HG03342 (cell line): ENCODE measurements at regions not wholly inside any gene's neighbourhood (a gene's known extent, or its start where the extent isn't known, plus 50 kb on each side); places are given as distances from the start of the nearest gene placed in this dataset.

Experiments used
- ATAC-seq: cut with Tn5 transposase; IDR thresholded peaks from one replicate; pipeline ENCODE4 v1.9.1; 2021; ENCODE audit warnings: mild to moderate bottlenecking, moderate library complexity; ENCODE audit not compliant: unreplicated experiment

DNA sequence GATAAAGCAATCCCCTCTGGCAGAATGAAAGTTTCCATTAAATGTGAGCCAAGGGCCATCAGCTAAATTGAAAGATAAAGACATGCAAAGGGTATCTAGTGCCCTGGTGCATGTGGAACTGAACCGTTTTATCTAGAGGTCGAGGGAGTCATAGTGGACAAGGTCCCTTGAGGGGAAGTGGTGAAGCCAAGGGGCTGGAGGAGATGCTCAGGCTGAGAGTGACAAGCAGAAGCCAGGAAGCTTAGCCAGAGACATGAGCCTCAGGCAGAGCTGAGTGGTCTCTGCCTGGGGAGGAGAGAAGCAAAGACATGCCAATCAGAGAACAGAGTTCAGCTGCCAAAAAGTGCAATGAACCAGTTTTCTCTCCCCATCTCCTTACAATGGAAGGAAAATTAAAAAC lies 68.1 kb upstream of the SLC10A2 start:
- peak; percentile 44 for ATAC-seq

GRCh38 chr13:103133556-103133955 lies 67.3 kb upstream of the SLC10A2 start:
- no peak for ATAC-seq

DNA sequence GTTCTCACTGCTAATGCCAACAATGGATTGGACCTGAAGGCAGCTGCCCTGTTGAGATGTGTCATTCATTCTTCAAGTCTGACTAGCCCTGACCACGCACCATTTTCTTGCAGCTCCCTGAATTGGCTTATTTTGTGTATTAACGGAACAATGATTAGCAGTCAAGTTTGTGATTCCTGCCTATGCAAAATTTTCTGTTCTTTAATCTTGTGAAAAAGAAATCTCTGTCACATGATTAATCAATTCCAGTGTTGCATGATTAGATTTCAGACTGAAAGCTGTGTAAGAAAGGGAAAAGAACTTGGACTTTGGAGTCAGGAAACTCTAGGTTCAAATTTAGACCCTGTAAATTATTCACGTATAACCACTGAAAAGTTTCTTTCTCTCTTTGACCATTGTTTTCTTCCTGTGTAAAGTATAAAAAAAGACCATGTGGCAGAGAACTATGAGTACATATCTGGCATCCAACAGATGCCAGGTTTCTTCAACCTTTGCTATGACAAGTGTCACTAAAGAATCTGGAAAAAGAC lies 64.5 kb upstream of the SLC10A2 start:
- peak; percentile 75 for ATAC-seq

DNA sequence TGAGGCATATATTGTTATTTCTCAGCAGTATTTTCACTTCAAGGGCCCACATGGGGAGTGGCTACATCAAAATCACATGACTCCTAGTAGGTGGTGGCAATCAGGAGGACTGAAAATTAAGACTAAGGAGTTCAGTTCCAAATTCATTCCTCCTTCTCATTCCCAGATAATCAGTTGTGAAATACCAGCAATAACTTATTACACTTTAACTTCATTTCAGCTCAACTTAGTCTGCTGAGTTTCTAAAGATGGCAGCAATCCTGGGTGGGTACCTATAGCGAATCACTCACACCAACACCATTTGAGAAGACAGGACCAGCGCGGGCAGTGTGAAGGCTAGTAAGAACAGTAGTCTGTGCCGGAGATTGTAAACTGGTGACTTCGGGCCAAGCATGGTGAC lies 63.9 kb upstream of the SLC10A2 start:
- no peak for ATAC-seq
